HAP-1 (cell line): ENCODE measurements at regions not wholly inside any gene's neighbourhood (a gene's known extent, or its start where the extent isn't known, plus 50 kb on each side); places are given as distances from the start of the nearest gene placed in this dataset.
"Not testable (repeated sequence)": the region's sequence is repeated elsewhere in the genome, so short reads cannot be mapped to it uniquely, and the experiment has no call there.

Experiments used
- DNase-seq, 2 experiments: peaks; one replicate each; pipeline ENCODE4 v3.0.0-alpha.2; 2016 to 2020; ENCODE audit warnings: low spot score in 2 of 2
- H3K27me3 ChIP-seq: fragments of 250-450 bp; sonication (Bioruptor Pico); 2 replicates; pipeline ENCODE4 v1.5.1; 2020; ENCODE audit warnings: low read depth, mild to moderate bottlenecking, moderate library complexity
- H3K36me3 ChIP-seq: fragments of 250-450 bp; sonication (Bioruptor Pico); replicated peaks from 2 replicates; pipeline ENCODE4 v1.5.1; 2020; ENCODE audit warnings: mild to moderate bottlenecking
- H3K4me1 ChIP-seq: fragments of 250-450 bp; sonication (Bioruptor Pico); 2 replicates; pipeline ENCODE4 v1.5.1; 2020; ENCODE audit warnings: mild to moderate bottlenecking
- H3K4me3 ChIP-seq: fragments of 250-450 bp; sonication (Bioruptor Pico); 2 replicates; pipeline ENCODE4 v1.5.1; 2020; ENCODE audit warnings: mild to moderate bottlenecking, moderate library complexity
- H3K9me3 ChIP-seq: fragments of 250-450 bp; sonication (Bioruptor Pico); 2 replicates; pipeline ENCODE4 v1.5.1; 2020; ENCODE audit warnings: mild to moderate bottlenecking, moderate library complexity
- in situ Hi-C: fragments of 300-500 bp; cut with MboI; formaldehyde crosslinking; loops from 3 replicates; pipeline ENCODE4 v1.14.3; 2020; ENCODE audit warnings: low sequenced_read_pairs, inconsistent platforms, mixed read lengths

- H3K4me3 ChIP-seq: no peak overlapping the region
- DNase-seq: no peak
- no peaks in the 10 kb centered on the region for H3K36me3 ChIP-seq
- in situ Hi-C loops: no loop called here
- H3K4me1 ChIP-seq: no peaks in the 10 kb centered on the region
- H3K9me3 ChIP-seq: no peaks in the 10 kb centered on the region
- no peaks in the 10 kb centered on the region for H3K27me3 ChIP-seq
These were observed 173.1 kb downstream of the PTH2R start for GRCh38 chr2:208579678-208580077.

GRCh38 chr2:208584378-208584985 is 177.9 kb downstream of the PTH2R start:
- no peak for DNase-seq

GRCh38 chr2:208586516-208586915 is 179.9 kb downstream of the PTH2R start:
- in situ Hi-C loops: no loop called here
- no peak for DNase-seq
- no peaks in the 10 kb centered on the region for H3K27me3 ChIP-seq
- no peaks in the 10 kb centered on the region for H3K9me3 ChIP-seq
- no peak overlapping the region for H3K4me3 ChIP-seq
- no peaks in the 10 kb centered on the region for H3K36me3 ChIP-seq
- H3K4me1 ChIP-seq: no peaks in the 10 kb centered on the region

More at GRCh38 chr2:208584378-208584985, 177.9 kb downstream of the PTH2R start:
- no peak overlapping the region for H3K4me3 ChIP-seq
- H3K4me1 ChIP-seq: no peaks in the 10 kb centered on the region
- no peaks in the 10 kb centered on the region for H3K27me3 ChIP-seq
- H3K36me3 ChIP-seq: no peaks in the 10 kb centered on the region
- H3K9me3 ChIP-seq: no peaks in the 10 kb centered on the region
- in situ Hi-C loops: no loop called here

- Histone ChIP-seq H3K4me1 (no peaks in the 10 kb centered on the region), H3K36me3 (no peaks in the 10 kb centered on the region), H3K4me3 (no peak overlapping the region), H3K27me3 (no peaks in the 10 kb centered on the region), H3K9me3 (no peaks in the 10 kb centered on the region)
- DNase-seq: no peak
- in situ Hi-C loops: no loop called here
These were observed 188.2 kb downstream of the PTH2R start for GRCh38 chr2:208594642-208595385.

- no peak for DNase-seq
- in situ Hi-C loops: no loop called here
These were observed 189.0 kb downstream of the PTH2R start for GRCh38 chr2:208595386-208596275.

GRCh38 chr2:208607694-208608093 is 201.1 kb downstream of the PTH2R start:
- Histone ChIP-seq H3K36me3 (no peaks in the 10 kb centered on the region), H3K27me3 (no peaks in the 10 kb centered on the region), H3K9me3 (no peaks in the 10 kb centered on the region), H3K4me3 (no peak overlapping the region), H3K4me1 (no peaks in the 10 kb centered on the region)
- in situ Hi-C loops: no loop called here
- no peak for DNase-seq

More at GRCh38 chr2:208595386-208596275, 189.0 kb downstream of the PTH2R start:
- Histone ChIP-seq H3K9me3 (no peaks in the 10 kb centered on the region), H3K4me3 (no peak overlapping the region), H3K36me3 (no peaks in the 10 kb centered on the region), H3K27me3 (no peaks in the 10 kb centered on the region), H3K4me1 (no peaks in the 10 kb centered on the region)

GRCh38 chr2:208608122-208608835 is 201.7 kb downstream of the PTH2R start:
- Histone ChIP-seq H3K4me3 (no peak overlapping the region), H3K36me3 (no peaks in the 10 kb centered on the region), H3K4me1 (no peaks in the 10 kb centered on the region), H3K9me3 (no peaks in the 10 kb centered on the region), H3K27me3 (no peaks in the 10 kb centered on the region)
- no peak for DNase-seq
- in situ Hi-C loops: no loop called here

- H3K27me3 ChIP-seq: no peaks in the 10 kb centered on the region
These were observed 202.7 kb downstream of the PTH2R start for GRCh38 chr2:208609166-208609804.

GRCh38 chr2:208615675-208616074 is 209.1 kb downstream of the PTH2R start:
- H3K4me1 ChIP-seq, in situ Hi-C loops, DNase-seq, H3K27me3 ChIP-seq, H3K4me3 ChIP-seq, H3K9me3 ChIP-seq, H3K36me3 ChIP-seq: not testable (repeated sequence)

More at GRCh38 chr2:208609166-208609804, 202.7 kb downstream of the PTH2R start:
- H3K9me3 ChIP-seq: no peaks in the 10 kb centered on the region
- DNase-seq: no peak
- no peaks in the 10 kb centered on the region for H3K36me3 ChIP-seq
- no peak overlapping the region for H3K4me3 ChIP-seq
- H3K4me1 ChIP-seq: no peaks in the 10 kb centered on the region
- in situ Hi-C loops: no loop called here

GRCh38 chr2:208618220-208618619 is 211.6 kb downstream of the PTH2R start:
- no peaks in the 10 kb centered on the region for H3K36me3 ChIP-seq
- no peak for DNase-seq
- no peak overlapping the region for H3K4me3 ChIP-seq
- H3K4me1 ChIP-seq: no peaks in the 10 kb centered on the region
- no peaks in the 10 kb centered on the region for H3K9me3 ChIP-seq
- in situ Hi-C loops: no loop called here
- no peaks in the 10 kb centered on the region for H3K27me3 ChIP-seq

GRCh38 chr2:208619993-208620392 is 213.4 kb downstream of the PTH2R start:
- Histone ChIP-seq H3K4me1 (no peaks in the 10 kb centered on the region), H3K27me3 (no peaks in the 10 kb centered on the region), H3K4me3 (no peak overlapping the region), H3K36me3 (no peaks in the 10 kb centered on the region), H3K9me3 (no peaks in the 10 kb centered on the region)
- no peak for DNase-seq
- in situ Hi-C loops: no loop called here

GRCh38 chr2:208620487-208620978 is 213.9 kb downstream of the PTH2R start:
- H3K4me1 ChIP-seq: no peaks in the 10 kb centered on the region
- H3K27me3 ChIP-seq: no peaks in the 10 kb centered on the region
- H3K36me3 ChIP-seq: no peaks in the 10 kb centered on the region
- no peak overlapping the region for H3K4me3 ChIP-seq
- H3K9me3 ChIP-seq: no peaks in the 10 kb centered on the region
- DNase-seq: no peak
- in situ Hi-C loops: no loop called here
